K562 (cell line): ENCODE measurements at regions not wholly inside any gene's neighbourhood (a gene's known extent, or its start where the extent isn't known, plus 50 kb on each side); places are given as distances from the start of the nearest gene placed in this dataset.

Experiments used
- CREM ChIP-seq: IDR thresholded peaks from 2 replicates; pipeline ENCODE4 v1.6.1; 2014; ENCODE audit warnings: antibody characterized with exemption, low read depth
- DMBX1 ChIP-seq: fragments of 250-450 bp; sonication (Bioruptor Pico); IDR thresholded peaks from 2 replicates; pipeline ENCODE4 v1.8.0; 2022; ENCODE audit warnings: inconsistent platforms, mild to moderate bottlenecking, moderate library complexity, borderline replicate concordance
- ETS1 ChIP-seq: conservative IDR thresholded peaks from 2 replicates; pipeline ENCODE4 v1.6.1; 2011; ENCODE audit warnings: low read depth, mild to moderate bottlenecking, low read length; ENCODE audit not compliant: control insufficient read depth
- HDAC8 ChIP-seq: fragments of 450-650 bp; IDR thresholded peaks from 2 replicates; pipeline ENCODE4 v1.6.1; 2016; ENCODE audit warnings: mild to moderate bottlenecking, missing genetic modification characterization, moderate library complexity, missing compliant biosample characterization
- ILF3 ChIP-seq: fragments of 450-650 bp; IDR thresholded peaks from 2 replicates; pipeline ENCODE4 v1.6.1; 2018; ENCODE audit warnings: antibody characterized with exemption, mild to moderate bottlenecking, moderate library complexity, borderline replicate concordance
- LCOR ChIP-seq: sonication (generic); formaldehyde crosslinking; IDR thresholded peaks from 2 replicates; pipeline ENCODE4 v1.8.0; 2022; ENCODE audit warnings: mild to moderate bottlenecking, missing genetic modification reagents
- NR2C1 ChIP-seq, 2 experiments: fragments of 450-650 bp; IDR thresholded peaks; 2 replicates each; pipeline ENCODE4 v1.6.1; 2017; ENCODE audit warnings: mild to moderate bottlenecking in 2 of 2, antibody characterized with exemption in 1 of 2, inconsistent platforms in 1 of 2, missing compliant biosample characterization in 1 of 2, missing genetic modification characterization in 1 of 2
- SIN3B ChIP-seq: fragments of 450-650 bp; IDR thresholded peaks from 2 replicates; pipeline ENCODE4 v1.6.1; 2017; ENCODE audit warnings: low read depth, mild to moderate bottlenecking, moderate library complexity
- YY1 ChIP-seq, 3 experiments: IDR thresholded peaks; 2 replicates each; pipeline ENCODE4 v1.6.1; 2011; ENCODE audit warnings: low read length in 2 of 3, mild to moderate bottlenecking in 2 of 3, moderate library complexity in 2 of 3, borderline replicate concordance in 1 of 3, control low read depth in 1 of 3, low read depth in 1 of 3; ENCODE audit not compliant: insufficient read depth in 3 of 3, insufficient replicate concordance in 2 of 3, control insufficient read depth in 1 of 3, insufficient read length in 1 of 3; ENCODE audit errors: extremely low read depth in 1 of 3
- ZBTB7A ChIP-seq: IDR thresholded peaks from 2 replicates; pipeline ENCODE4 v1.6.1; 2011; ENCODE audit warnings: low read depth, mild to moderate bottlenecking, low read length, moderate library complexity, borderline replicate concordance; ENCODE audit not compliant: control insufficient read depth
- ZEB2 ChIP-seq: fragments of 450-650 bp; IDR thresholded peaks from 2 replicates; pipeline ENCODE4 v1.6.1; 2016
- ZFPM2 ChIP-seq: fragments of 250-450 bp; sonication (Bioruptor Pico); IDR thresholded peaks from 2 replicates; pipeline ENCODE4 v1.5.1; 2022; ENCODE audit warnings: mild to moderate bottlenecking
- ZHX1 ChIP-seq: fragments of 150-350 bp; conservative IDR thresholded peaks from 2 replicates; pipeline ENCODE4 v1.6.1; 2014; ENCODE audit warnings: low read length
- TF ChIP-seq, protein P1 (sequence below), 2 experiments: fragments of 450-650 bp; IDR thresholded peaks; 2 replicates each; pipeline ENCODE4 v1.6.1; 2018; ENCODE audit warnings: mild to moderate bottlenecking in 2 of 2, low read depth in 1 of 2; ENCODE audit not compliant: partially characterized antibody in 2 of 2
- TF ChIP-seq, protein P2 (sequence below): fragments of 250-450 bp; sonication (Bioruptor Pico); IDR thresholded peaks from 2 replicates; pipeline ENCODE4 v1.8.0; 2022; ENCODE audit warnings: inconsistent platforms

GRCh38 chr15:77819851-77820728, 187.4 kb upstream of the LINGO1 start (continued):
- TF ChIP-seq LCOR (CRISPR knock-in tag) (no peak), CREM (no peak), DMBX1 (CRISPR knock-in tag) (no peak), ZBTB7A (peak; percentile 55; the same call in 1 of the 2 replicates), NR2C1 (IDR thresholded peaks at IDR 0.05) (no peak), NR2C1 (tag; IDR thresholded peaks at IDR 0.05) (no peak), ETS1 (no peak), ZHX1 (no peak), YY1 (IDR thresholded peaks at IDR 0.05; ENCODE audit: borderline replicate concordance in 1 of 3, control insufficient read depth in 1 of 3, extremely low read depth in 1 of 3, insufficient read depth in 3 of 3, insufficient read length in 1 of 3, insufficient replicate concordance in 2 of 3, low read depth in 1 of 3, low read length in 2 of 3) (no peak), HDAC8 (tag) (no peak), ZEB2 (no peak), SIN3B (no peak), ZFPM2 (no peak), ILF3 (no peak)
- TF ChIP-seq, protein P1, sequence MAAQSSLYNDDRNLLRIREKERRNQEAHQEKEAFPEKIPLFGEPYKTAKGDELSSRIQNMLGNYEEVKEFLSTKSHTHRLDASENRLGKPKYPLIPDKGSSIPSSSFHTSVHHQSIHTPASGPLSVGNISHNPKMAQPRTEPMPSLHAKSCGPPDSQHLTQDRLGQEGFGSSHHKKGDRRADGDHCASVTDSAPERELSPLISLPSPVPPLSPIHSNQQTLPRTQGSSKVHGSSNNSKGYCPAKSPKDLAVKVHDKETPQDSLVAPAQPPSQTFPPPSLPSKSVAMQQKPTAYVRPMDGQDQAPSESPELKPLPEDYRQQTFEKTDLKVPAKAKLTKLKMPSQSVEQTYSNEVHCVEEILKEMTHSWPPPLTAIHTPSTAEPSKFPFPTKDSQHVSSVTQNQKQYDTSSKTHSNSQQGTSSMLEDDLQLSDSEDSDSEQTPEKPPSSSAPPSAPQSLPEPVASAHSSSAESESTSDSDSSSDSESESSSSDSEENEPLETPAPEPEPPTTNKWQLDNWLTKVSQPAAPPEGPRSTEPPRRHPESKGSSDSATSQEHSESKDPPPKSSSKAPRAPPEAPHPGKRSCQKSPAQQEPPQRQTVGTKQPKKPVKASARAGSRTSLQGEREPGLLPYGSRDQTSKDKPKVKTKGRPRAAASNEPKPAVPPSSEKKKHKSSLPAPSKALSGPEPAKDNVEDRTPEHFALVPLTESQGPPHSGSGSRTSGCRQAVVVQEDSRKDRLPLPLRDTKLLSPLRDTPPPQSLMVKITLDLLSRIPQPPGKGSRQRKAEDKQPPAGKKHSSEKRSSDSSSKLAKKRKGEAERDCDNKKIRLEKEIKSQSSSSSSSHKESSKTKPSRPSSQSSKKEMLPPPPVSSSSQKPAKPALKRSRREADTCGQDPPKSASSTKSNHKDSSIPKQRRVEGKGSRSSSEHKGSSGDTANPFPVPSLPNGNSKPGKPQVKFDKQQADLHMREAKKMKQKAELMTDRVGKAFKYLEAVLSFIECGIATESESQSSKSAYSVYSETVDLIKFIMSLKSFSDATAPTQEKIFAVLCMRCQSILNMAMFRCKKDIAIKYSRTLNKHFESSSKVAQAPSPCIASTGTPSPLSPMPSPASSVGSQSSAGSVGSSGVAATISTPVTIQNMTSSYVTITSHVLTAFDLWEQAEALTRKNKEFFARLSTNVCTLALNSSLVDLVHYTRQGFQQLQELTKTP (IDR thresholded peaks at IDR 0.05; ENCODE audit: low read depth in 1 of 2, partially characterized antibody in 2 of 2): no peak
- TF ChIP-seq, protein P2, sequence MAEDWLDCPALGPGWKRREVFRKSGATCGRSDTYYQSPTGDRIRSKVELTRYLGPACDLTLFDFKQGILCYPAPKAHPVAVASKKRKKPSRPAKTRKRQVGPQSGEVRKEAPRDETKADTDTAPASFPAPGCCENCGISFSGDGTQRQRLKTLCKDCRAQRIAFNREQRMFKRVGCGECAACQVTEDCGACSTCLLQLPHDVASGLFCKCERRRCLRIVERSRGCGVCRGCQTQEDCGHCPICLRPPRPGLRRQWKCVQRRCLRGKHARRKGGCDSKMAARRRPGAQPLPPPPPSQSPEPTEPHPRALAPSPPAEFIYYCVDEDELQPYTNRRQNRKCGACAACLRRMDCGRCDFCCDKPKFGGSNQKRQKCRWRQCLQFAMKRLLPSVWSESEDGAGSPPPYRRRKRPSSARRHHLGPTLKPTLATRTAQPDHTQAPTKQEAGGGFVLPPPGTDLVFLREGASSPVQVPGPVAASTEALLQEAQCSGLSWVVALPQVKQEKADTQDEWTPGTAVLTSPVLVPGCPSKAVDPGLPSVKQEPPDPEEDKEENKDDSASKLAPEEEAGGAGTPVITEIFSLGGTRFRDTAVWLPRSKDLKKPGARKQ (CRISPR knock-in tag): no peak
